Heart right ventricle (tissue), 16 donors: ENCODE measurements at regions not wholly inside any gene's neighbourhood (a gene's known extent, or its start where the extent isn't known, plus 50 kb on each side); places are given as distances from the start of the nearest gene placed in this dataset.
A peak's percentile ranks its signal among the peaks of the same experiment; 100 is the strongest.

Source experiments
- ATAC-seq, 8 donors: fragments of 200-7000 bp; cut with Tn5 transposase; one replicate each; pipeline ENCODE4 v1.9.1; 2020; ENCODE audit warnings: mild to moderate bottlenecking in 8 of 8, moderate library complexity in 8 of 8, moderate number of reproducible peaks in 1 of 8
- DNase-seq, 2 donors: peaks; one replicate each; pipeline ENCODE4 v3.0.0-alpha.2; 2020
- H3K27ac ChIP-seq, 10 donors: fragments of 200-600 bp; sonication (generic) in 2 of 10; one replicate each; pipeline versions ENCODE4 v1.5.0 to v1.8.0; 2020 to 2022; ENCODE audit warnings: mild to moderate bottlenecking in 3 of 10
- H3K27me3 ChIP-seq, 7 donors: fragments of 200-600 bp; one replicate each; pipeline ENCODE4 v1.8.0; 2021 to 2022; ENCODE audit warnings: mild to moderate bottlenecking in 2 of 7
- H3K36me3 ChIP-seq, 9 donors: fragments of 200-600 bp; sonication (generic) in 1 of 9; one replicate each; pipeline versions ENCODE4 v1.5.0 to v1.8.0; 2020 to 2022; ENCODE audit warnings: mild to moderate bottlenecking in 2 of 9
- H3K4me1 ChIP-seq, 9 donors: fragments of 200-600 bp; sonication (generic) in 1 of 9; one replicate each; pipeline versions ENCODE4 v1.5.0 to v1.8.0; 2020 to 2022; ENCODE audit warnings: mild to moderate bottlenecking in 4 of 9
- H3K4me3 ChIP-seq, 10 donors: fragments of 200-600 bp; sonication (generic) in 2 of 10; one replicate each; pipeline versions ENCODE4 v1.5.0 to v1.8.0; 2020 to 2022; ENCODE audit warnings: mild to moderate bottlenecking in 7 of 10, moderate library complexity in 2 of 10
- H3K9me3 ChIP-seq, 11 donors: fragments of 200-600 bp in 10 of 11; sonication (generic) in 2 of 11; one replicate each; pipeline versions ENCODE4 v1.5.0 to v1.8.0; 2013 to 2022; ENCODE audit warnings: mild to moderate bottlenecking in 2 of 11, control low read depth in 1 of 11, moderate library complexity in 1 of 11
- CTCF ChIP-seq, 9 donors: fragments of 200-600 bp; sonication (generic) in 2 of 9; IDR thresholded peaks; one replicate each; pipeline versions ENCODE4 v1.5.0 to v1.8.0; 2021 to 2022; ENCODE audit warnings: antibody characterized with exemption in 9 of 9, mild to moderate bottlenecking in 5 of 9, moderate library complexity in 1 of 9
- WGBS, 2 donors: extraction: QIAGEN DNeasy Blood & Tissue Kit; methylation state at CpG; one replicate each; pipeline ENCODE4 v1.1.7; 2013; ENCODE audit warnings: inconsistent platforms in 1 of 2; 5-methylcytosine and 5-hydroxymethylcytosine counted together
- intact Hi-C, 10 donors: fragments of 100-400 bp; cut with DNase I; formaldehyde crosslinking; loops; one replicate each; pipeline versions ENCODE4 v1.11.1 to v1.14.2; 2022
- donor health status: Arrhythmogenic right ventricular cardiomyopathy.
- donor health status: ischemic (EF 13 %, LVEDD 7.1; RV severe dilation, severe dysfunction).
- donor health status: healthy with polysubstance abuse.
- donor health status: DM: no; HTN: yes; CAD: no.
- donor health status: DM: no; HTN: no; CAD: no.
- donor health status: ischemic (EF 25% LVEDD 6.9; RV normal size, moderate dysfunction).
- donor health status: ischemic (EF 25% LVEDD 5.7; RV mildly dilated, moderate dysfunction).
- donor health status: healthy.
- donor health status: DM: yes; HTN: yes; CAD: no.
- donor health status: Ischemic cardiomyopathy.
- donor health status: ischemic (EF 35%, LVEDD 5.7; RV mildly dilated, moderate dysfunction).
- donor health status: nonischemic (EF 11% LVEDD 7.7; RV severe dilation, severe dysfunction).
- donor health status: DM: yes; HTN: yes; CAD: no.
- donor health status: PGD.
- donor health status: ischemic (EF 29% LVEDD 5.4; RV normal size, mild dysfunction).
- donor health status: nonischemic (EF 23%, LVEDD 6.1; RV moderate dilation, normal function).

GRCh38 chr7:35375516-35375915 lies 121.6 kb upstream of the TBX20 start:
- ATAC-seq (peak in 5 of 8 donors; percentile 19 to 55 (median 27)), DNase-seq (no peak)
- Histone ChIP-seq H3K9me3 (peaks cover 0 to 7% (median 0%) of the 10 kb centered on the region in 11 donors), H3K27ac (peak overlapping the region in 9 of 10 donors; percentile 59 to 84 (median 71)), H3K4me1 (peaks cover 0 to 17% (median 10%) of the 10 kb centered on the region in 9 donors), H3K4me3 (no peak overlapping the region), H3K27me3 (no peaks in the 10 kb centered on the region), H3K36me3 (no peaks in the 10 kb centered on the region)
- intact Hi-C loops = loop anchor here in 1 of 10 donors (10.0 kb wide), 1 partner anchor 61 kb away; no protein-coding TSS in a partner anchor
- 45 to 64% methylated on average over 5 of the region's 5 CpGs for WGBS, 2 donors
- TF ChIP-seq CTCF (IDR thresholded peaks at IDR 0.05) = no peak

GRCh38 chr7:35374858-35375257 lies 121.0 kb upstream of the TBX20 start:
- Histone ChIP-seq H3K4me1 (peaks cover 0 to 17% (median 9%) of the 10 kb centered on the region in 9 donors), H3K9me3 (peaks cover 0 to 7% (median 0%) of the 10 kb centered on the region in 11 donors), H3K27me3 (no peaks in the 10 kb centered on the region), H3K27ac (peak overlapping the region in 9 of 10 donors; percentile 59 to 84 (median 72)), H3K4me3 (no peak overlapping the region), H3K36me3 (no peaks in the 10 kb centered on the region)
- no peak for TF ChIP-seq CTCF (IDR thresholded peaks at IDR 0.05)
- 31 to 53% methylated on average over 13 of the region's 13 CpGs for WGBS, 2 donors
- ATAC-seq (peak; percentile 86 to 97 (median 94)), DNase-seq (peak; percentile 58 to 69)
- intact Hi-C loops = loop anchor here in 1 of 10 donors (10.0 kb wide), 1 partner anchor 60 kb away; no protein-coding TSS in a partner anchor

- 95% methylated on average over 2 of the region's 2 CpGs for WGBS, 2 donors
- no peak for TF ChIP-seq CTCF (IDR thresholded peaks at IDR 0.05)
- no peak for ATAC-seq
These were observed 117.3 kb upstream of the TBX20 start for GRCh38 chr7:35371221-35371620.

GRCh38 chr7:35370687-35371086 lies 116.8 kb upstream of the TBX20 start:
- no peak for TF ChIP-seq CTCF (IDR thresholded peaks at IDR 0.05)
- intact Hi-C loops = loop anchor here in 1 of 10 donors (10.0 kb wide), 1 partner anchor 56 kb away; no protein-coding TSS in a partner anchor
- Histone ChIP-seq H3K27me3 (no peaks in the 10 kb centered on the region), H3K4me3 (no peak overlapping the region), H3K36me3 (no peaks in the 10 kb centered on the region), H3K27ac (no peak overlapping the region), H3K4me1 (peaks cover 0 to 7% (median 0%) of the 10 kb centered on the region in 9 donors), H3K9me3 (peaks cover 0 to 7% (median 0%) of the 10 kb centered on the region in 11 donors)
- ATAC-seq = no peak
- WGBS, 2 donors = 67 to 75% methylated on average over 2 of the region's 2 CpGs
- no peak for DNase-seq

More at GRCh38 chr7:35371221-35371620, 117.3 kb upstream of the TBX20 start:
- Histone ChIP-seq H3K27ac (no peak overlapping the region), H3K27me3 (no peaks in the 10 kb centered on the region), H3K4me3 (no peak overlapping the region), H3K36me3 (no peaks in the 10 kb centered on the region), H3K4me1 (peaks cover 0 to 7% (median 0%) of the 10 kb centered on the region in 9 donors), H3K9me3 (peaks cover 0 to 7% (median 0%) of the 10 kb centered on the region in 11 donors)
- DNase-seq = no peak
- intact Hi-C loops = loop anchor here in 1 of 10 donors (10.0 kb wide), 1 partner anchor 56 kb away; no protein-coding TSS in a partner anchor
